HUDEP-2 (cell line): ENCODE measurements at regions not wholly inside any gene's neighbourhood (a gene's known extent, or its start where the extent isn't known, plus 50 kb on each side); places are given as distances from the start of the nearest gene placed in this dataset.
"Not testable (repeated sequence)": the region's sequence is repeated elsewhere in the genome, so short reads cannot be mapped to it uniquely, and the experiment has no call there.

Experiments
- DNase-seq, 76 experiments: peaks; one replicate each; lab custom pipeline; 2025; ENCODE audit not compliant: unreplicated experiment in 76 of 76; lab: John Stamatoyannopoulos, UW

GRCh38 chr13:67996101-67996500 lies 766.0 kb upstream of the PCDH9 start:
- DNase-seq, result no peak

DNA sequence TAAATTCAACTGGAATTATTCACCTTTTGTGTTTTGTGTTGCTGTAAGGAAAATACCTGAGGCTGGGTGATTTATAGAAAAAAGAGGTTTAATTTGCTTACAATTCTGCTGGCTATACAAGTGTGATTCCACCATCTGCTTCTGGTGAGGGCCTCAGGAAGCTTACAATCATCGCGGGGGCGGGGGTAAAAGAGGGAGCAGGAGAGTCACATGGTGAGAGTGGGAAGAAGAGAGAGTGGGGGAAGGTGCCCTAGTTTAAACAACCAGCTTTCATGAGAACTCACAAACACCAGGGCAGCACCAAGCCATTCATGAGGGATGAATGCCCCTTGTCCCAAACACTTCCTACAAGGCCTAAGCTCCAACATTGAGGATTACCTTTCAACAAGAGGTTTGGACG lies 760.7 kb upstream of the PCDH9 start:
- no peak for DNase-seq

- DNase-seq, result no peak
Measured at GRCh38 chr13:67986234-67986633, 756.1 kb upstream of the PCDH9 start.

DNA sequence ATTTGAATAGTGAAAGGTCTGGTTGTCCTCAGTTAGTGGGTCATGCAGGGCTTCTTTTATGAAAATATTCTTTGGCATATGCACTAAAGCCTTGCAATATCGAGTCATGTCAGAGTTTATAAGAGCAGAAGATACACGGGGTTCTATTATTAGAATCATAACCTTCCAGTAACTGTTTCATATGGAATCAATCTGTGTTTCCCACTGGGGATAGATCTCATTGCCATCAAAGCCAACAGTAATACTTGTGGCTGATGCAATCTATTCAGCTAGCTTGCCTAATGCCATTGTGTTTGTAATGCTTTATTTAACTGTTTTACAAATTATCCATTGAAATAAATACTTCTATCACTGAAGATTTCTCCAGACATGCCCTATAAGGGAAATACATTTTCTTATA lies 746.9 kb upstream of the PCDH9 start:
- DNase-seq, result no peak

DNA sequence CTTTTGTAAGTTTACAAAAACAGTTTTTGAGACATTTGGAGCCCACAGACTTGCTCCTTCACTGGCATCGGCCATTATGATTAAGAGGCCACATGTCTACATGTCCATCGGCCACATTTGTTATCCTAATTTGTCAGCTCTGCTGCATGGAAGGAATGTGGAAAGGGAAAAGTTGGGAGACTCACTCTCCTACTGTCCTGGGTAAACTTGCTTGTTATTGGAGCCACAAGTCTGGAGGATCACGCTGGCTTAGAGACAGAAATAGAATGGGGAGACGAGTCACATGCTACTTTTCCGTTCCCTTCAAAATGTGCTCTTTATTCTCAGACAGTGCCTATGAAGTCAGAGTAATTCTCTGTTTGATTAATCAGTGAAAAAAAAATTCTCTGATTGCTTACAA lies 741.2 kb upstream of the PCDH9 start:
- no peak for DNase-seq

DNA sequence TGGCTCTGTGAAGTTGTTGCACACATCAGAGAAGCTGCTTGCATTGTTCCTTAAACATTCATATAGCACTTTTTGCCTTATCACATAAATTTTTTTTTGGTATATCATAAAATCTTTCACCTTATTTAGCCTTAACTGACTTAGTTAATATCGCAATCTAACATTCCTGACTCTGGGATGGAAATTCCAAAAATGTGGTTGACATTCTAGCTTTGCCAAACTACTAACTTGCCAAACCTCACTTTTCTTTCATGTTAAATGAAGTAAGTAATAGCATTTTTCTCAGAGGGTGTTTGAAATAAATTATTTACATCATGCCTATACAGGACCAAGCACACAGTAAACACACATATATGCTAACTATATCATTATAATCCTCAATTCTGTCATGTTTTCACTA lies 736.9 kb upstream of the PCDH9 start:
- DNase-seq, result no peak

GRCh38 chr13:67966065-67966464 lies 735.9 kb upstream of the PCDH9 start:
- DNase-seq, result no peak

DNA sequence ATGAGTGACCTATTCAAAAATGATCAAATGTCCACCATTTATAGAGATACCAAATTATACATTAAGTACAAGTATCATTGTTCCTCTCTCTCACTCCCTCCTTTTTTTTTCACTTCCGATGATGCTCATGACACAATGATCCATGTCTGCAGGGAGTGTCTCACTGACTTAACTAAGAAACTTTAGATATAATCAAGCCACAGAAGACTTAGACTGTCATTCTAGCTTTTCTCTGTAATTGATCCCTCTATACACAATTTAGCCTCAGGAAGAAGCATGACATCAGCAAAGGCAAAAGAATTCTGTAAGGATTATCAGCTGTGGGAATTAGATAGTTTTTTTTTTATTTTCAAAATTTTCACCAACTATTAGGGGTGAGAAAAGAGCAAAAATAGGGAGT lies 734.9 kb upstream of the PCDH9 start:
- DNase-seq, result no peak

GRCh38 chr13:67964091-67964490 lies 734.0 kb upstream of the PCDH9 start:
- no peak for DNase-seq

DNA sequence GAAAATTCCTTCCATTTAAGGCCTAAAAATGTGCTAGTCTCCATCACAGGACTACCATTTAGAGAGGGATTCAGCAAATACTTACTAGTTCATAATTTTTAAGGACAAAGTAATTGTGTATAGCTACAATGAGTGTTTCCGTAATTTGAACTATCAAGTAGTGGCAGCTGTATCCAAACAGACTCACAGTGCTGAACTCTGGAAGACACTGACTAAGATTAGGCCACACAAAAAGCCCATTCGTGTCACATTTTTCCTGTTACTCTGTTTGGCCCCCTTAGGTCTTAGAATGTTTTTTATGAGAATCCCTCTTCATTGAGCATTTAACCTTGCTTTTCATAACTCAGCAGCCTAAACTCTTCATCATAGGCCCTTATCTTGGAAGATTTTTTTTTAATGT lies 731.2 kb upstream of the PCDH9 start:
- no peak for DNase-seq

DNA sequence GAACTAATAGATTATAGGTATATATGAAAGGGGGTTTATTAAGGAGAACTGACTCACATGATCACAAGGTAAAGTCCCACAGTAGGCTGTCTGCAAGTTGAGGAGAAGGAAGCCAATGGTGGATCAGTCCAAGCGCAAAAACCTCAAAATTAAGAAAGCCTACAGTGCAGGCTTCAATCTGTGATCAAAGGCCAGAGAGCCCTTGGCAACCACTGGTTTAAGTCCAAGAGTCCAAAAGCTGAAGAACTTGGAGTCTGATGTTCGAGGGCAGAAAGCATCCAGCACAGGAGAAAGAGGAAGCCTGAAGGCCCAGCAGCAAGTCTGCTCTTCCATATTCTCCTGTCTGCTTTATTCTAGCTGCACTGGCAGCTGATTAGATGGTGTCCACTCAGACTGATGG lies 721.3 kb upstream of the PCDH9 start:
- DNase-seq, result no peak

DNA sequence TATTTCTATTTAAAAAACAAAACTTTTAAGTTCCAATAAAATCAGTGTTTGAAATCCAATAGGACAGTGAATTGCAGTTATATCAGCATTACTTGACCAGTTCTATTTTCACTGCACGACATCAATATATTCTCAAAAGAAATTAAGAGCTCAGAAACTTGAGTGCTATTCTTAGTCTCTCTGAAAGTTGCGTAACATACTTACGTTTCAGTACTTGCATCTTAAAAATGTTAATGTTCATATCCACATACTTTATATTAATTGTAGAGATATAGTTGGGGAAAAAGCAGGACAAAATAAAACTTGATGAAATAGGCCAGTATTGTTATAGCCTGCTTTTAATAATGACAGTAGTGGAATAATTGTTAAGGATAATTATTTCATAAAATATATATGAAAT lies 720.5 kb upstream of the PCDH9 start:
- DNase-seq, result no peak

- DNase-seq, result no peak
Measured at GRCh38 chr13:67946131-67946530, 716.0 kb upstream of the PCDH9 start.

- DNase-seq, result no peak
Measured at GRCh38 chr13:67943116-67943515, 713.0 kb upstream of the PCDH9 start.

GRCh38 chr13:67935626-67936025 lies 705.5 kb upstream of the PCDH9 start:
- DNase-seq, result no peak

DNA sequence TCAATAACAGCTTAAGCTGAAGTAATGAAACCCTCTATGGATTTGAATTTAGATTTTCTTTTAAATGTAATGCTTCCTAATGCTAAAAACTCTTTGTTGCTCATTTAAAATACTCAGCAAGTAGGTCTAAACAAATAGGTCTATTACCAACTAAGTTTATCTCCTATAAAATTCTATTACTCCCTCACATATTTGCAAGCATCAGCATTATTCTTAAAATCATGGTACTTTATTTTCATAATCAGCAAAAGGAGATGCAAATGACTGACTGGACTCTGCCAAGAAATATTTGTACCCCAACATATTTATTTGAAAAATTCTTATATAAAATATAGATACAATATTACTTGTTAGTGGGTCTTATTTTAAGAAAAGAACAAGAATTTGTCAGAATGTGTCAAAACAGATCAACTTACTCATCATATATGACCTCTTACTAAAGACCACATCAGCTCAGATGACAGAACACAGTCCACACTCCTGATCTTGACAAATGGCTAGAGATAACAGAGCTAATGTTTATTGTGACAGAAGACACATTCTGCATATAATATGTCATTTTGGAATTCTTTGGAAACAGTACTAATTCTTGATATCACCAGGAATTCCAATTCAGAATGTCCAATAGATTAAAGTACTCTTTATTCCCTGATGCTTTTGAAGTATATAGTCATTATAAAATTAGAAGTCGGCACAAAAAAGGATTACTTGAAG lies 704.6 kb upstream of the PCDH9 start:
- no peak for DNase-seq

DNA sequence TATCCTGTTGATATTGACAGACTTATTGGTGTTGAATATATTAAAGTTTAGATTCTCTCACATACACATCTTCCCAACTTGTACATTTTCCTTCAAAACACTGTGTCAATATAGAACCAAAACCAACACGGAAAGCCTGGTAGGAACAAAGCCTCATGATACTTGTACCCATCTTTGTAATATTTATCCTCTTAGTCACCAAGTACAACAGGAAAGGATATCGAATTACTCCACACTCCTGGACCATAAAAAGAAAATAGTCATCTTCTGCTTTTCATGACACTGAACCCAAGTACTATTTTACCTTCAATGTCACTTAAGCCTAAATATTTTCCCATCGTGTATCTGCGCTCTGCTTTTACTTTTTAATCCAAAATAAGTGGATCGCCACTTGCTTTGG lies 702.9 kb upstream of the PCDH9 start:
- DNase-seq, result no peak

GRCh38 chr13:67917291-67917987 lies 687.3 kb upstream of the PCDH9 start:
- DNase-seq, result no peak

- DNase-seq, result no peak
Measured at GRCh38 chr13:67916650-67917049, 686.5 kb upstream of the PCDH9 start.

DNA sequence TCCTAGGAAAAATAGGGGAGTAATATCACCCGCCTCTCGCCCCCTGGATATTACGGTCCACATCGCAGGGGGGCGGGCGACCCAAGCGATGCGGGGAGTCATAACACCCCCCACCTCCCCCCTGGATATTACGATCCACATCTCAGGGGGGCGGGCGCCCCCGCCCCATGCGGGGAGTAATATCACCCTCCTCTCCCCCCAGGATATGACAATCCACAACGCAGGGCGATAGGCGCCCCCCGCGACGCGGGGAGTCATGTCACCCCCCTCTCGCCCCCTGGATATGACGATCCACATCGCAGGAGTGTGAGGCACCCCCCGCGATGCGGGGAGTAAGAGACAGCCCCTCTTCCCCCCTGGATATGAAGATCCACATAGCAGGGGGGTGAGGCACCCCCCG lies 684.4 kb upstream of the PCDH9 start:
- no peak for DNase-seq

DNA sequence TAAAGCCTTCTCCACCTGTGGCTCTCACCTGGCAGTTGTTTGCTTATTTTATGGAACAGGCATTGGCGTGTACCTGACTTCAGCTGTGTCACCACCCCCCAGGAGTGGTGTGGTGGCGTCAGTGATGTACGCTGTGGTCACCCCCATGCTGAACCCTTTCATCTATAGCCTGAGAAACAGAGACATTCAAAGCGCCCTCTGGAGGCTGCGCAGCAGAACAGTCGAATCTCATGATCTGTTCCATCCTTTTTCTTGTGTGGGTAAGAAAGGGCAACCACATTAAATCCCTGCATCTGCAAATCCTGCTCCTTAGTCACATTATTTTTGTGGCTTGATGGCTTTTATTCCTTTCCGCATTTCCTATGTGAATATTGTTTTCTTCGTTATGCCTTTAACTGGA lies 672.8 kb upstream of the PCDH9 start:
- DNase-seq, result not testable (repeated sequence)

DNA sequence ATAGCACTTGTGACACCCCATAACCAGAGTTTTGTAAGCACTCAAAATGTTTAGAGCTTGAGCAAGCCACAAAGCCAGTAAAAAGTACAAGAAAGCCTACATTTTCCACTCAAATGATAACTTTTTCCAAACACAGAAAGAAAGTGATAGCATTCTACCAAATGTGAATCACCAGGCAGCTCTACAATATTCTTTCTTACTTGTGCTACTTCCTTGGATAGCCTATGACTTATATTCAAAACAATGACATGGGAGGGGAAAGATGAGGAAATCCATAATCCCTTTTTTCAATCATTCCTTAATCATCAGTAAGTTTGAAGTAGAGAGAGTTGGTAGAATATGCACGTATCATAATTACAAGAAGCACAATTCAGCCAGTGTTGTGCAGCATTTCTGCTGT lies 650.8 kb upstream of the PCDH9 start:
- DNase-seq, result no peak

DNA sequence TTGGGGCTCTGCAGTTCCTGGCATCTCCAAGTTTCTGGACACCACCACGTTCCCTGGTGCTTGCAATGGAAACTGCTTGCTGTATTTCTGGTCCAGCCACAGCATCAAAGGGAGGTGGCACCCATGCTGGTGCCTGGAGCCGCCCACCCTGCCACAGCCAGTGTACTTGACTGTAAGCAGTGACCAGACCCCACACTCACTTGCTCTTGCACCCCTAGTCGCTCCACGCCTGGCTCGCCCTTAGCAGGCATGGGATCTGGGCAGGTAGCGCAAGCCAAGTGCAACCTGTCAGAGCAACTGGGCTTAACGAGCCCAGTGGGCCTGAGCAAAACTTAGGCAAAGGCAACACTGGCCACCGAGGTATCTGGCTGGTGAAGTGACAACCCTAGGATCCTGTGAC lies 648.2 kb upstream of the PCDH9 start:
- DNase-seq, result no peak
